DMS153 (cell line): ENCODE measurements at regions not wholly inside any gene's neighbourhood (a gene's known extent, or its start where the extent isn't known, plus 50 kb on each side); places are given as distances from the start of the nearest gene placed in this dataset.
"Not testable (repeated sequence)": the region's sequence is repeated elsewhere in the genome, so short reads cannot be mapped to it uniquely, and the experiment has no call there.

Experiments used
- DNase-seq: peaks from one replicate; lab custom pipeline; 2025; lab: John Stamatoyannopoulos, UW

DNA sequence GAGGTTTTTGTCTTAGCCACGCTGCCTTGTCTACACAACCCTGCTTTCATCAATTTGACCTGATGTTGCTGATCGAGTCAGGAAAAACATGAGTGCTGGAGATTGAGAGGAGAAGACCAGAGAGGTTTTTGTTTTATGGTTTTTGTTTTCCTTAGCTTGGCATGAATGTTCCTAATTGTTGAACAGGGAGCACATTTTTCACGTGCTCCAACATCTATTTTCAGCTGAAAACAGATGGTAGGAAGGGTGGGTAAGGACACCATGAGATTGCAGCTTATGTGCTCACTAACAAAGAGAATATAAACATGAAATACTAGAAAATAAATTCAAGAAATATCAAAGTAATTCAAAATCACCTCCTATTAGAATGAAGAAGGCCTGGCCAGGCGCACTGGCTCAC, 79.9 kb upstream of the LMCD1 start:
- DNase-seq = no peak

DNA sequence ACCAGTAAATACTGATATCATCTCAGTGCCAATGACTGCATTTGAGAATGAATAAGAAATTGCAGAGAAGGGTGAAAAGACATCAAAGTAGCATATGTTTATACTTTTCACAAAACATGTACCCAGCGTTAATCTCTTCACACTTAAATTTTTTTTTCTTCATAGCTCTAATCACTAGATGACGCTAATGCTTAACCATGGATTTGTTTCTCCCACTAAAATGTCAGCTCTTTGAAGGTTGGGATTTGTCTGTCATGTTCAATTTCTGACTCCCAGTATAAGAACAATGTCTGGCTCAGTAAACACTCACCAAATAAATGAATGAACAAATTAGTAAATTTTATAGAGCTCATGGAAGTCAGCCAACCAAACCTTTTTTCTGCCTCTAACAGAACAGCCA, 78.3 kb upstream of the LMCD1 start:
- DNase-seq = no peak

DNA sequence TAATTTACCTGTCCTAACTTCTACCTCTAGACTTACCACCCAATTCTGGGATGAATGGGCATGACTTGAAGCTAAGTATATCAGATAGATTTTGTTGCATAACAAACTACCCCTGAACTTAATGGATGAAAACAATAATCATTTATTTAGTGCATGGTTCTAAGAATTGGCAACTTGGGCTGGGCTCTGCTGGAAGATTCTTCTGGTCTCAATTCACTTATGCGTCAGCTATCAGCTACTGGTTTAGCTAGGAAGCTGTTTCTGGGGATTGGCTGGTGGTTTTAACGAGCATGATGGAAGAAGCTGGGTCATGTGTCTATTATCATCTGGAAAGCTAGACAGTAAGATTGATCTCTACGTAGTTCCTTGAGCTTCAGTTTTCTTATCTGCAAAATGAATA, 77.3 kb upstream of the LMCD1 start:
- no peak for DNase-seq

DNA sequence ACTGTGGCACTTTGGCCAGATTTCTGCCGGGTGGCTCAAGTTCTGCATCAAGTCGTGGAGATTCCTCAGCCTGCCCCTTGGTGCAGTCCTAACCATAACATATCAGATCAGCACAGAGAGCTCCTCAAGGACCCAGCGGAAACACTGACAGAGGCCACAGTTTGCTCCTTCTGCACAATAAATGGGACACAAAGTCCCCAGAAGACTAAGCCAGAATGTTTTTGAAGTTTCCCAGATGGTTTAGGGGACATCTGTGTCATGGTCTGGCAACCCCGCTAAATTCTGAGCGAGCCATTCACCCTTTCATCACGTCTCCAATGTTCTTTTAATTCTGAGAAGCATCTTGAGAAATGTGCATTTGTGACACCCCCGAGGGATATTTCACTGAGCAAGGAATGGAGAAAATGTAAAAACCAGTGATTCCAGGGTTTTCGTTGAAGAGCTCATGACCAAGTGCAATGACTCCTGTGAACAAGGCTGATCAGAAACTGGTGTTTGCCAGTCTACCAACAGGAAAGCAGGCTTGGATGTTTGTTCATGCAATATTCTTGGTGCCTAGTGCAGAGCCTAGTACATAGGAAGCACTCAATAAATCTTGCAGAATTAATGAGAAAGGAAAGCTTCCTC, 64.8 kb upstream of the LMCD1 start:
- no peak for DNase-seq

DNA sequence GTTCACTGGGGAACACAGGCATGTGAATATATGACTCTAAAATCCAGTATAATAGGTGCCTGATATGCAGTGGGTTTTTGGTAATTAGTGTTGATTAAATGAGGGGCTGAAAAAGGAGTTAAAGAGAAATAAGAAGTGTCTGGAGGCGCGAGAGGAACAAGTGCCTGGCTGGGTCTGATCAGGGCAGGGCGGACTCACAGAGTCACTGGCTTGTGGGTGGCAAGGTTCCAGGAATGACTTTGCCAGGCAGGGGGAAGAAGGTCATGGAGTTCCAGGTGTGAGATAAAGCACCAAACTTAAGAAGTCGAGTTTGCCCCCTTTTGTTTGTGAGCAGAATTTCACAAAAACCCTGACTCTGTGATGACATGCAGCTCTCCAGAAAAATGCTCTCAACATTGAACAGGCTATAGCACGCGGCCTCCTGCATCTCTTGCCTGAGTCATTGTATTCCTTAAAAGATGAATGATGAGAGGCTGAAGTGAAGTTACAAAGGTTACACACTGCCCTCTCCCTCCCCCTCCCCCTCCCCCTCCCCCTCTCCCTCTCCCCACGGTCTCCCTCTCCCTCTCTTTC, 63.0 kb upstream of the LMCD1 start:
- no peak for DNase-seq

DNA sequence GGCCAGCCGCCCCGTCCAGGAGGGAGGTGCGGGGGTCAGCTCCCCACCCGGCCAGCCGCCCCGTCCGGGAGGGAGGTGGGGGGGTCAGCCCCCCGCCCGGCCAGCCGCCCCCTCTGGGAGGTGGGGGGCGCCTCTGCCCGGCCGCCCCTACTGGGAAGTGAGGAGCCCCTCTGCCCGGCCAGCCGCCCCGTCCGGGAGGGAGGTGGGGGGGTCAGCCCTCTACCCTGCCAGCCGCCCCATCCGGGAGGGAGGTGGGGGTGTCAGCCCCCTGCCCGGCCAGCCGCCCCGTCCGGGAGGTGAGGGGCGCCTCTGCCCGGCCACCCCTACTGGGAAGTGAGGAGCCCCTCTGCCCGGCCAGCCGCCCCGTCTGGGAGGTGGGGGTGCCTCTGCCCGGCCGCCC, 61.5 kb upstream of the LMCD1 start:
- not testable (repeated sequence) for DNase-seq

DNA sequence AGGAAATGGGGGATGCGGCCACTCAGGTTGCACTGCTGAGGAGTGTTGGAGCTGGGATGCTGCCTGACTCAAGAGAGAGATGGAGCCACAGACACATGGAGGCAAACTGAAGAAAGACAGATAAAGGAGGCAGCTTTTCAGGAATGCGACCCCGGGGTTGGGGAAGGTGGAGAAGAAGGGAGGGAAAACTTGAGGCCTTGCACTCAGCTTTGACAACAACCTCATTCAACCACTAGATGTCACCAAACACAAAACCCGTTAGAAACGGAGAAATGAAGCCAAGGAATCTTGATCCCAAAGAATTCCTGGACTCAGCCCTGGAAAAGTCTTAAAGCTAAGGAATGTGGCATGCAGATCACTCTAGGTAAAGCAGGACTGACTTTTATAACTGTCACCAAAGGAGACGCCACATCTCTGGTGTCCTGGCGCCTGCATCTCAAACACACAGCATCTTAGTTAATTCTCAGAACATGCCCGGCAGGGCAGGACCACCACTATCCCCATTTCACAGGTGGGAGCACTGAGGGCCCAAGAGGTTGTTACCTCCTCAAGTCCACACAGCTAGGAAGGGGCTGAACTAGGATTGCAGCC, 59.6 kb upstream of the LMCD1 start:
- no peak for DNase-seq

DNA sequence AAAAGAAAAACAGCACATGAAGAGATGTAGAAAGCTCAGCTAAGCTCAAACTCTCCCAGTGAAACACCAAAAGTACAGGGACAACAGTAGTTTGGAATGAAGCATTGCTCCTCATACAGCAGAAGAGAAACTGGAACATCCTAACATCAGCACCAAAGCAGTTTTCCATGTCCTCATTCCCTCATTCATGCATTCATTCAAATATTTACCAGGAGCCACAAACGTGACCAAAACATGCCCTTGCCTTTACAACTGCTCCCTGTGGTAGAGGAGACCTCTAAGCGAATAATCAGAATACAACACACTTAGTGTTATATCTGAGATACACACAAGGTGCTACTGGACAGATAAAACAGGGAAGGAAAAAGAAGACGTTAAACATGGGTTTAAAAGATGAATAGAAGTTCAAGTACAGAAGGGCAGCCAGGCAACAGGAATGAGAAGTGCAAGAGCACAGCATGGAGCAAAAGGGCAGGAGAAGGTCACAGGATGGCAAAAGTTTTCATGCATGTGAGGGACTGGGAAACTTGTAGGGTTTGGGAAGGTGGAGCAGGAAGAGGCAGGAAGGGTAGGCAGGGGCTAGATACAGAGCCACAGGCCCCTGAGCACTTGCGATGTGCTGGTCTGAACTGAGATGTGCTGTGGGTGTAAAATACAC, 58.5 kb upstream of the LMCD1 start:
- no peak for DNase-seq

DNA sequence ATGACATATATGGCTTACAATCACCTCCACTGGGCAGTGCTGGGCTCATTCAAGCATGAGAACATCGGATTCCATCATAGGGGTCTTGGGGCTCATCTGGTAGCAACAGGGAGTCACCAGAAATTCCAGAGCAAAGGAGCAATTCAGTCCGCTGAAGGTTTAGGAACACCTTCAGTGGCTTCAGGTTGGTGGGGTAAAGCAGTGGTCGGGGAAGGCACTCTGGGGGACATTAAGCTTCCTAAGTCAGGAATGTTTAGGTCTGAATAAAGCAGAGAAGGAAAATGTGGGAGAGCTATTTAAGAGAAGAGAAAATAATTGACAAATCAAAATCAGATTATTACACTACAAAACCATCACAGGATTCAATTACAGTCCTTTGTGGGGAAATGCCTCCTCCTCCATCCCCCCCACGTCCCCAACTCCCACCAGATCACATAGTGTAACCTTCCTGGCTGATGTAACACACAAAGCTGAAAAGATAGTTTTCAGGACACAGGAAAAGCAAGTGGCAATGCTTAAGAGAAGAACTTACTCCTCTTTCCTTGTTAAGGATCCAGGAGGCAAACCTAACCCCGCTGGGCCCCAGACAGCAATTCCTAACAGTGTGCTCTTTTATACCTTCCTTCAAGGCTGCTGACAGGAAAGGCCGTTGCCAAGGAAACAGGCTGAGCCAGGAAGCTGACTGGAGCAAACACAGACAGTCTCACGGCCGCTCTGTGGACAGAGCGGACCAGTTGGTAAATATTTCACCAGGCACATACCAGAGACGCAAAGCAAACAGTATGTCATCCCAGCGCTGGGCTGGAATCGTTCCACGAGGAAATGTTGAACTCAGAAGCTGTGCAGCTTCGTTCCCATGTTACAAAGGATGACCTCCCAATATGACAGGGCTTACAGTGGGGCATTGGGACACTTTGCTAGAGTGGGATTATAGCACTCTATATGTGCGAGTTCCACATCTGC, 57.5 kb upstream of the LMCD1 start:
- DNase-seq = peak; percentile 90

DNA sequence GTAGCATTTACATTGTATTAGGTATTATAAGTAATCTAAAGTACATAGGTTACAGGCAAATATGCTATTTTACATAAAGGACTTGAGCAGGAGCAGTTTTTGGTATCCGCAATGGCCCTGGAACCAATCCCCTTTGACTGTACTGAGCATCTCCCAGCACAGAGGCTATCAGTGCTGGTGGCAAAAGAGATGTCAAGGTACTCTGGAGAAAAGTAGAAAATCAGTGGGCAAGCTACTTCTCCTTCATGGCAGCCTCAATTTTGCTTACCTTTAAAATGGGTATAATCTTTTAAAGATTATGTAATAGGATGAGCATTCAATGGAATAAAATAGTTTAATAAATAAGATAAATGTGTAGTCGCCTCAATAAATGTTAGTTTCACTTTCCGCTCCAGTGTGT, 56.7 kb upstream of the LMCD1 start:
- no peak for DNase-seq

DNA sequence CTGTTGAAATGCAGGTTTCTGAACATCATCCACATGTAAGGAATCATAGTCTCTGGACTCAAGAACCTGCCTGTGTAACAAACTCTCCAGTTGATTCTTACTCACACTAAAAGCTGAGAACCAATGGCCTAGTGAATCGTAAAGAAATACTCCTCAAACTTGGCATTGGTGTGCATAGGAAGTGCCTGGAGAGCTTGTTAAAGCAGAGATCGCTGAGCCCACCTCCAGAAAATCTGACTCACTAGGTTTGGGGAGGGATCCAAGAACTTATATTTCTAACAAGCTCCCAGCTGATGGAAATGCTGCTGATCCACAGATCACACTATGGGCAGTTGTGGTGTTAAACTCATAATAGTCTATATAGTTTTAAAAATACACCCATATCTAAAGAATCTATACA, 55.8 kb upstream of the LMCD1 start:
- DNase-seq = no peak

DNA sequence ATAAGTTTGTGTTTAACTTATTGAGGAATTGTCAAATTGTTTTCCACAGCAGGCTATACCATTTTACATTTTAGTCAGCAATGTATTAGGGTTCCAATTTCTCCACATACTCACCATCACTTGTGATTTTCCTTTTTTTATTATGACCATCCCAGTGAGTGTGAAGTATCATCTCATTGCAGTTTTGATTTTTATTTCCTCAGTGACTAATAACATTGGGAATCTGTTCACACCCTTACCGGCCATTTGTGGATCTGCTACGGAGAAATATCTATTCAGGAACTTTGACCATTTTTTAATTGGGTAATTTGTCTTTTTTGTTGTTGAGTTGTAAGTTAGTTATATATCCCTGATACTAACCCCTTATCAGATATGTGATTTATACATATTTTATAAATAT, 54.8 kb upstream of the LMCD1 start:
- no peak for DNase-seq

DNA sequence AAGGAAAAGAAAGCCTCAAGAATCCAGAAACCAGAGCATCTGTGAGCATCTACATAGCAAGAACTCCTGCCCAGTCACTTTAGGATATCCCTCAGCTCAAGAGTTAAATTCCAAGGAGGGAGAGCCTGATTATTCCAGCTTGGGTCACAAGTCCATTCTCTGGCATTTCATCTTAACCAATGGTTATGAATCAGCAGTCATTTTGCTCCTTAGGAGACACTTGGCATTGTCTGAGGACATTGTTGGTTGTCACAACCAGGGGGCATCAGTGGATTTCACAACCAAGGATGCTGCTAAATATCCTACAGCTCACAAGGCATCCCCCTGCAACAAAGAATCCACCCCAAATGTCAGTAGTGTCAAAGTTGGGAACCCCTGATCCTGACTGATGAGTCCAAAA, 51.0 kb upstream of the LMCD1 start:
- no peak for DNase-seq

DNA sequence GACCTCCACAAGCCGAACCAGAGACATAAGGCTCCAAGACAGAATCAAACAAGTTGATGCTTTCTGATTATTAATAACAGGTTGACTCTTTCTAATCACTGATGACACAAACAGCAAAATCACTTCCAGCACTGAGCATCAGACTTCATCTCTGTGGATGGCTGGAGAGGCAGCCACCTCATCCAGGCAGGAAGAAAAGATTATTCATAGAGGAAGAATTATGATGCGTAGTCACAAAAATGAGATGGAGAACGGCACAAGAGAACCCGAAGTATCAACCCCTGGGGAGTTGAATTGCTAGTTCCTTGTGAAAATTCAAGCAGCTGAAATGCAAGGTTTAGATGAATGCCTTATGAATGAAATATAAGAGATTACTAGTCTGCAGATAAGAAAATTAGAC, 49.9 kb upstream of the LMCD1 start:
- DNase-seq = no peak
